Gastroesophageal sphincter (tissue), 4 donors: ENCODE measurements at regions not wholly inside any gene's neighbourhood (a gene's known extent, or its start where the extent isn't known, plus 50 kb on each side); places are given as distances from the start of the nearest gene placed in this dataset.
A peak's percentile ranks its signal among the peaks of the same experiment; 100 is the strongest.

Experiments used
- ATAC-seq: fragments of 150-250 bp; one replicate; pipeline ENCODE4 v1.9.1; 2016; ENCODE audit warnings: mild to moderate bottlenecking, moderate library complexity
- H3K27ac ChIP-seq, 4 donors: fragments of 200-600 bp; sonication (generic) in 3 of 4; 1 replicate in 3 of 4; 2 replicates in 1 of 4; pipeline ENCODE4 v1.5.1; 2016 to 2019
- H3K27me3 ChIP-seq: fragments of 200-600 bp; sonication (generic); one replicate; pipeline ENCODE4 v1.5.1; 2019
- H3K36me3 ChIP-seq, 2 donors: fragments of 200-600 bp; sonication (generic); one replicate each; pipeline ENCODE4 v1.5.1; 2019; ENCODE audit warnings: control low read depth in 1 of 2
- H3K4me1 ChIP-seq, 3 donors: fragments of 200-600 bp; sonication (generic); 1 replicate in 2 of 3; 2 replicates in 1 of 3; pipeline ENCODE4 v1.5.1; 2016 to 2019; ENCODE audit warnings: control low read depth in 2 of 3
- H3K4me3 ChIP-seq, 2 donors: fragments of 200-600 bp; sonication (generic); one replicate each; pipeline ENCODE4 v1.5.1; 2019; ENCODE audit warnings: mild to moderate bottlenecking in 1 of 2, moderate library complexity in 1 of 2
- H3K9me3 ChIP-seq, 3 donors: fragments of 200-600 bp; sonication (generic); one replicate each; pipeline ENCODE4 v1.5.1; 2017 to 2019; ENCODE audit warnings: control low read depth in 2 of 3
- CTCF ChIP-seq, 4 experiments: fragments of 200-600 bp in 2 of 4; fragments of 450-650 bp in 2 of 4; sonication (generic) in 1 of 4; IDR thresholded peaks; one replicate each; pipeline ENCODE4 v1.5.1; 2017 to 2019; ENCODE audit warnings: antibody characterized with exemption in 4 of 4, mild to moderate bottlenecking in 2 of 4, moderate library complexity in 2 of 4
- EP300 ChIP-seq: sonication (generic); formaldehyde crosslinking; IDR thresholded peaks from one replicate; pipeline ENCODE4 v1.6.1; 2017; ENCODE audit warnings: antibody characterized with exemption, mild to moderate bottlenecking
- POLR2A ChIP-seq, 2 donors: fragments of 450-650 bp; IDR thresholded peaks; one replicate each; pipeline ENCODE4 v1.6.1; 2017; ENCODE audit warnings: antibody characterized with exemption in 2 of 2, mild to moderate bottlenecking in 2 of 2, moderate library complexity in 1 of 2
- POLR2AphosphoS5 ChIP-seq: sonication (generic); formaldehyde crosslinking; IDR thresholded peaks from one replicate; pipeline ENCODE4 v1.6.1; 2017; ENCODE audit warnings: antibody characterized with exemption
- WGBS, 2 donors: methylation state at CpG; one replicate each; pipeline ENCODE4 v1.1.5; 2018; ENCODE audit warnings: low coverage in 1 of 2; 5-methylcytosine and 5-hydroxymethylcytosine counted together

- Histone ChIP-seq H3K27ac (no peak overlapping the region), H3K9me3 (no peaks in the 10 kb centered on the region), H3K36me3 (no peaks in the 10 kb centered on the region), H3K4me1 (peaks cover 0 to 10% (median 0%) of the 10 kb centered on the region in 3 donors), H3K4me3 (no peak overlapping the region), H3K27me3 (peaks cover 28% of the 10 kb centered on the region)
- ATAC-seq: no peak
- TF ChIP-seq EP300 (no peak), POLR2A (IDR thresholded peaks at IDR 0.05) (no peak), POLR2AphosphoS5 (no peak), CTCF (IDR thresholded peaks at IDR 0.05) (no peak)
These were observed 50.8 kb upstream of the ANP32A start for GRCh38 chr15:68871507-68871906.

GRCh38 chr15:68874788-68875187 lies 54.1 kb upstream of the ANP32A start:
- no peaks in the 10 kb centered on the region for H3K36me3 ChIP-seq
- no peak overlapping the region for H3K4me3 ChIP-seq
- 70 to 85% methylated on average over 2 to 7 of the region's 7 CpGs for WGBS, 2 donors
- peaks cover 0 to 10% (median 0%) of the 10 kb centered on the region in 3 donors for H3K4me1 ChIP-seq
- no peak for ATAC-seq
- H3K9me3 ChIP-seq: no peaks in the 10 kb centered on the region
- no peak overlapping the region for H3K27ac ChIP-seq
- TF ChIP-seq POLR2AphosphoS5 (no peak), CTCF (IDR thresholded peaks at IDR 0.05) (no peak), EP300 (no peak), POLR2A (IDR thresholded peaks at IDR 0.05) (no peak)
- H3K27me3 ChIP-seq: peaks cover 23% of the 10 kb centered on the region

GRCh38 chr15:68875377-68876116 lies 54.8 kb upstream of the SPESP1 start:
- H3K4me3 ChIP-seq: peak overlapping the region in 1 of 2 donors; percentile 45
- 5 to 7% methylated on average over 15 to 26 of the region's 31 CpGs for WGBS, 2 donors

GRCh38 chr15:68877626-68878025 lies 52.7 kb upstream of the SPESP1 start:
- Histone ChIP-seq H3K4me3 (no peak overlapping the region), H3K27me3 (peaks cover 13% of the 10 kb centered on the region), H3K9me3 (no peaks in the 10 kb centered on the region), H3K27ac (no peak overlapping the region), H3K36me3 (no peaks in the 10 kb centered on the region), H3K4me1 (peaks cover 0 to 10% (median 0%) of the 10 kb centered on the region in 3 donors)
- WGBS, 2 donors: 74 to 79% methylated on average over 4 to 5 of the region's 5 CpGs
- TF ChIP-seq CTCF (IDR thresholded peaks at IDR 0.05) (no peak), POLR2A (IDR thresholded peaks at IDR 0.05) (no peak), EP300 (no peak), POLR2AphosphoS5 (no peak)
- ATAC-seq: no peak

More at GRCh38 chr15:68875377-68876116, 54.8 kb upstream of the SPESP1 start:
- Histone ChIP-seq H3K4me1 (peaks cover 0 to 10% (median 0%) of the 10 kb centered on the region in 3 donors), H3K27me3 (peaks cover 20% of the 10 kb centered on the region), H3K36me3 (no peaks in the 10 kb centered on the region), H3K27ac (no peak overlapping the region), H3K9me3 (no peaks in the 10 kb centered on the region)
- ATAC-seq: peak; percentile 87
- TF ChIP-seq POLR2A (IDR thresholded peaks at IDR 0.05) (no peak), CTCF (IDR thresholded peaks at IDR 0.05) (peak; percentile 90 to 93 (median 91)), POLR2AphosphoS5 (peak; percentile 41)

- H3K27me3 ChIP-seq: peaks cover 6% of the 10 kb centered on the region
- WGBS, 2 donors: 96 to 100% methylated on average over 2 to 3 of the region's 3 CpGs
- TF ChIP-seq POLR2A (IDR thresholded peaks at IDR 0.05) (no peak), CTCF (IDR thresholded peaks at IDR 0.05) (no peak), POLR2AphosphoS5 (no peak), EP300 (no peak)
- H3K4me1 ChIP-seq: peaks cover 0 to 15% (median 0%) of the 10 kb centered on the region in 3 donors
- no peak overlapping the region for H3K4me3 ChIP-seq
- no peak overlapping the region for H3K27ac ChIP-seq
- no peak for ATAC-seq
- H3K36me3 ChIP-seq: no peaks in the 10 kb centered on the region
- H3K9me3 ChIP-seq: no peaks in the 10 kb centered on the region
These were observed 49.9 kb upstream of the SPESP1 start for GRCh38 chr15:68880382-68880781.
